WERI-Rb-1 (cell line): ENCODE measurements at regions not wholly inside any gene's neighbourhood (a gene's known extent, or its start where the extent isn't known, plus 50 kb on each side); places are given as distances from the start of the nearest gene placed in this dataset.
"Not testable (repeated sequence)": the region's sequence is repeated elsewhere in the genome, so short reads cannot be mapped to it uniquely, and the experiment has no call there.

ENCODE experiments used
- DNase-seq: peaks from one replicate; pipeline ENCODE4 v3.0.0-alpha.2; 2020
- H3K27ac ChIP-seq: fragments of 250-450 bp; sonication (Bioruptor Pico); 2 replicates; pipeline ENCODE4 v1.5.1; 2020; ENCODE audit warnings: mild to moderate bottlenecking, moderate library complexity
- H3K27me3 ChIP-seq: fragments of 250-450 bp; sonication (Bioruptor Pico); 2 replicates; pipeline ENCODE4 v1.5.1; 2021; ENCODE audit warnings: mild to moderate bottlenecking, low read depth, moderate library complexity; ENCODE audit not compliant: insufficient read depth, severe bottlenecking
- H3K36me3 ChIP-seq: fragments of 250-450 bp; sonication (Bioruptor Pico); 2 replicates; pipeline ENCODE4 v1.5.1; 2020; ENCODE audit warnings: mild to moderate bottlenecking, moderate library complexity
- H3K4me3 ChIP-seq: 2 replicates; pipeline ENCODE4 v1.5.1; 2011; ENCODE audit warnings: low read depth, mild to moderate bottlenecking, control low read depth, low read length
- H3K9me3 ChIP-seq: fragments of 250-450 bp; sonication (Bioruptor Pico); 2 replicates; pipeline ENCODE4 v1.5.1; 2021; ENCODE audit warnings: mild to moderate bottlenecking, moderate library complexity; ENCODE audit not compliant: severe bottlenecking
- TF ChIP-seq, protein P1 (sequence below): IDR thresholded peaks from 2 replicates; pipeline ENCODE4 v1.5.1; 2011; ENCODE audit warnings: low read depth, mild to moderate bottlenecking, control low read depth, inconsistent platforms, low read length

GRCh38 chr1:239112101-239112935 is 274.1 kb upstream of the CHRM3 start:
- Histone ChIP-seq H3K36me3 (no peaks in the 10 kb centered on the region), H3K4me3 (no peak overlapping the region), H3K9me3 (no peaks in the 10 kb centered on the region), H3K27ac (no peak overlapping the region), H3K27me3 (no peaks in the 10 kb centered on the region)
- TF ChIP-seq, protein P1, sequence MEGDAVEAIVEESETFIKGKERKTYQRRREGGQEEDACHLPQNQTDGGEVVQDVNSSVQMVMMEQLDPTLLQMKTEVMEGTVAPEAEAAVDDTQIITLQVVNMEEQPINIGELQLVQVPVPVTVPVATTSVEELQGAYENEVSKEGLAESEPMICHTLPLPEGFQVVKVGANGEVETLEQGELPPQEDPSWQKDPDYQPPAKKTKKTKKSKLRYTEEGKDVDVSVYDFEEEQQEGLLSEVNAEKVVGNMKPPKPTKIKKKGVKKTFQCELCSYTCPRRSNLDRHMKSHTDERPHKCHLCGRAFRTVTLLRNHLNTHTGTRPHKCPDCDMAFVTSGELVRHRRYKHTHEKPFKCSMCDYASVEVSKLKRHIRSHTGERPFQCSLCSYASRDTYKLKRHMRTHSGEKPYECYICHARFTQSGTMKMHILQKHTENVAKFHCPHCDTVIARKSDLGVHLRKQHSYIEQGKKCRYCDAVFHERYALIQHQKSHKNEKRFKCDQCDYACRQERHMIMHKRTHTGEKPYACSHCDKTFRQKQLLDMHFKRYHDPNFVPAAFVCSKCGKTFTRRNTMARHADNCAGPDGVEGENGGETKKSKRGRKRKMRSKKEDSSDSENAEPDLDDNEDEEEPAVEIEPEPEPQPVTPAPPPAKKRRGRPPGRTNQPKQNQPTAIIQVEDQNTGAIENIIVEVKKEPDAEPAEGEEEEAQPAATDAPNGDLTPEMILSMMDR, result no peak
- no peak for DNase-seq

GRCh38 chr1:239107676-239108075 is 278.7 kb upstream of the CHRM3 start:
- no peaks in the 10 kb centered on the region for H3K9me3 ChIP-seq
- no peak for DNase-seq
- H3K4me3 ChIP-seq, result no peak overlapping the region
- TF ChIP-seq, protein P1, result no peak
- H3K27ac ChIP-seq, result no peak overlapping the region
- H3K27me3 ChIP-seq, result no peaks in the 10 kb centered on the region
- H3K36me3 ChIP-seq, result no peaks in the 10 kb centered on the region

- not testable (repeated sequence) for H3K9me3 ChIP-seq, H3K27me3 ChIP-seq, H3K36me3 ChIP-seq, H3K27ac ChIP-seq, H3K4me3 ChIP-seq, DNase-seq
These were observed 279.7 kb upstream of the CHRM3 start for GRCh38 chr1:239106689-239107088.

GRCh38 chr1:239098400-239099037 is 287.8 kb upstream of the CHRM3 start:
- TF ChIP-seq, protein P1, result no peak
- no peak for DNase-seq
- H3K27me3 ChIP-seq, result no peaks in the 10 kb centered on the region
- no peaks in the 10 kb centered on the region for H3K9me3 ChIP-seq
- no peak overlapping the region for H3K27ac ChIP-seq
- H3K36me3 ChIP-seq, result no peaks in the 10 kb centered on the region
- no peak overlapping the region for H3K4me3 ChIP-seq

DNA sequence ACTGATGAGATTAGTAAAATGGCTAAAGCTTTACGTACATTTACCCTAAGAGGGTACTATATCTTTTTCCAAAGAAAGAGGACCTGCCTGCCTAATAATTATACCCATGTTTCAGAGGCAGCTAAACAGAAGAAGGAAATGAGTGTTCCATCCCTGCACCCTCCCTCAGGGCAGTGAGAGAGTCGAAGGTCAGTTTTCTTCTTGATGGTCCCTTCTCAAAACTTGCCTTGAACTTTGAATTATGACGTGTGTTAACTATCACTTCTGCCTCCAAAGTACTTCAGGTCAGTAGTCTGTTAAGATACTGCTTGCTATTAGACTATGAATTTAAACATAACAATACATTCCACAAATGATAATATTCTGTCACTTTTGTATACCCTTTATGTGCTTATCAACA is 294.8 kb upstream of the CHRM3 start:
- Histone ChIP-seq H3K4me3 (no peak overlapping the region), H3K27me3 (no peaks in the 10 kb centered on the region), H3K36me3 (no peaks in the 10 kb centered on the region), H3K9me3 (no peaks in the 10 kb centered on the region), H3K27ac (no peak overlapping the region)
- DNase-seq, result no peak
- TF ChIP-seq, protein P1, result no peak

GRCh38 chr1:239084459-239085080 is 301.8 kb upstream of the CHRM3 start:
- Histone ChIP-seq H3K36me3 (no peaks in the 10 kb centered on the region), H3K27me3 (no peaks in the 10 kb centered on the region), H3K27ac (no peak overlapping the region), H3K4me3 (no peak overlapping the region), H3K9me3 (no peaks in the 10 kb centered on the region)
- TF ChIP-seq, protein P1, result 0 out of 2 replicates have a peak, but pooled peaks have one; percentile 19
- DNase-seq, result no peak

DNA sequence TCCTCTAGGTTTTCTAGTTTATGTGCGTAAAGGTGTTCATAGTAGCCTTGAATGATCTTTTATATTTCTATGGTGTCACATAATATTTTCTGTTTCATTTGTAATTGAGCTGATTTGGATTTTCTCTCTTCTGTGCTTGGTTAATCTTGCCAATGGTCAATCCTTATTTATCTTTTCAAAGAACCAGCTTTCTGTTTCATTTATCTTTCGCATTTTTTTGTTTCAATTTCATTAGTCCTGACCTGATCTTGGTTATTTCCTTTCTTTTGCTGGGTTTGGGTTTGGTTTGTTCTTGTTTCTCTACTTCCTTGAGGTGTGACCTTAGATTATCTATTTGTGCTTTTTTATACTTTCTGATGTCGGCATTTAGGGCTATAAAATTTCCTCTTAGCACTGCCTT is 304.4 kb upstream of the CHRM3 start:
- H3K27ac ChIP-seq, DNase-seq, H3K4me3 ChIP-seq, H3K36me3 ChIP-seq, H3K9me3 ChIP-seq, H3K27me3 ChIP-seq: not testable (repeated sequence)
